NCI-H510A (cell line): ENCODE measurements at regions not wholly inside any gene's neighbourhood (a gene's known extent, or its start where the extent isn't known, plus 50 kb on each side); places are given as distances from the start of the nearest gene placed in this dataset.

Experiments
- DNase-seq: peaks from one replicate; lab custom pipeline; 2025; lab: John Stamatoyannopoulos, UW

GRCh38 chrX:40485102-40485826 is 95.5 kb upstream of the ATP6AP2 start:
- DNase-seq: no peak

DNA sequence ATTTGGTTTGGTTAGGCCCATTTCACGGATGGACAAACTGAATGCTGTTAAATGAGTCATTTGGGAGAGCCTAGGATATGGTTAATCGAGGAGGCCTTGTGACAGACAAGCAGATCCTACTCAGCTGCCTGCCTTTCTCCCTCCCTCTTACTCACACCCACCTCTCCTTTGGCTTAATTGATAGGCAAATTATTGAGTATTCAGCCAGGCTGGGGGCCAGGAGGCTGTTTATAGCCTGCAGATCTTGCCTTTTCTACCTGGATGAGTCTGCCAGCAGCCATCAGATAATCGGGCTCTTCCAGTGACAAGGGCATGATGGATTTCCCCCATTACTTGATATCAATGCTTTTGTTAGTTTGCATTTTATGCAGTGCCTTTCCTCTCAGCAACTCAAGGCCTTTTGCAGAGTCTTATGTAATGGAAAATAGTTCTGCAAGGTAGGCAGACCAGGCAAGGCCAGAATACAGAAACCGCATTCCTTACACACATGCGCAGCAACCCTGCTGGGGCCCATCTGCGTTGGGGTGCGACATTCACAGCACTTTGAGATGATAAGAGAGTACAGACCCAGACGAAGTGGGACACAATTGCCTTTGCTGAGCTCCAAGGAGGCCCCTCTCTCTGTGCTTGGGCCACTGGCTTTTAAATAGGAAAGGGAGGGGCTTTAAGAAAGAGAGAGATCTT is 96.2 kb upstream of the ATP6AP2 start:
- DNase-seq: no peak

DNA sequence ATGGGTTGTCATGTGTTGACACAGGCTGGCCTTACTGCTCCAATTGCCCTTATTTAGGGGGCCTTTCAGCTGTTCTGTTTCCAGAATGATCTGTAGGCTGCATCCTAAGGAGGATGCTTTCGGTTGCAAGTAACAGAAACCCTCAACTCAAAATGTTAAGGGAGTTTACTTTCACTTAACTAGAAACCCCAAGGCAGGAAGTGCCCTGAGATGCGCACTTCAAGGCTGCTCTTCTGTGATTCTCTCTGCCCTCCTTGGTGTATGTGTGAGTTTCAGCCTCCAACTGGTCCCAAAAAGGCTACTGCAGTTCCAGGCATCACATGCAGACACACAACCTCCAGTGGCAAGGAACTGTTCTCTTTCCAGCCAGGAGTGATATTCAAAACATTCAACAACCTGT is 97.3 kb upstream of the ATP6AP2 start:
- DNase-seq: no peak

- no peak for DNase-seq
Observed at GRCh38 chrX:40479777-40480318, 100.9 kb upstream of the ATP6AP2 start.

GRCh38 chrX:40478474-40479065 is 102.2 kb upstream of the ATP6AP2 start:
- DNase-seq: no peak

DNA sequence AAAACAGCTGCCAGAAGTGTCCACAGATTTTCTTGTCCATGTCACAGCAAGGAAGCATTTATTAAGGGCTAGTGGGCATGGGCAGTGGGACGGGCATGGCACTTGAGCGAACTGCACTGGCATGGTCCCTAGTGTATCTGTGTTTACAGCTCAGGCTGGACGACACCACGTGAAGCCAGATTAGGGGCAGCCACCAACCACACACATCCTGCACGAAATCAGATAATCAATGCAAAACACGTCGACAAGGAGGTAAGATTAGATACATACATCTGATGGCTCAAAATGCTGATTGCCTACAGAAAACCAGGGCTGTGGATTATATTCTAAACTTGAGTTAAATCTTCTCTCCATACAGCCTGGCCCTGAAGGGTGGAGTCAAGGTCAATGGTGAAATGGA is 103.8 kb upstream of the ATP6AP2 start:
- DNase-seq: no peak

- DNase-seq: no peak
Observed at GRCh38 chrX:40474645-40475044, 106.1 kb upstream of the ATP6AP2 start.

DNA sequence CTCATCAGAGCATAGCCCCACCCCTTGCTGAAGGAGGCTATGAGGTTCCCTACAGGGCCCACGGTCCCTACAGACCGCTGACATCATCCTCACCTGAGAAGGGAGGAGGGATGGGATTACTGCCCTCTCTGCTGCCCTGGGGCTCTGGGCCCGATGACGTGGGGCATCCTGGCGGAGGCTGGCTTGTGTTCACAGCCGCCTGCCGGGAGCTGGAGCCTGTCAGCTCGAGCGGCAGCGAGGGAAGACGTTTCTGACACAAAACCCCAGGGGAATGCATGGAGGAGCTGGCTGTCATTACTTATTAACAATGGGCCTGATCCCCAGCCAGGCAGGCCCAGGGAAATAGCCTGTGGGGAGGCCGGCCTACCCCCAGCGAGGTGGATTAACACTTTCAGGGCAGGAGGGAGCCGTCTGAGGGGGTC is 106.6 kb upstream of the ATP6AP2 start:
- DNase-seq: peak; percentile 69

DNA sequence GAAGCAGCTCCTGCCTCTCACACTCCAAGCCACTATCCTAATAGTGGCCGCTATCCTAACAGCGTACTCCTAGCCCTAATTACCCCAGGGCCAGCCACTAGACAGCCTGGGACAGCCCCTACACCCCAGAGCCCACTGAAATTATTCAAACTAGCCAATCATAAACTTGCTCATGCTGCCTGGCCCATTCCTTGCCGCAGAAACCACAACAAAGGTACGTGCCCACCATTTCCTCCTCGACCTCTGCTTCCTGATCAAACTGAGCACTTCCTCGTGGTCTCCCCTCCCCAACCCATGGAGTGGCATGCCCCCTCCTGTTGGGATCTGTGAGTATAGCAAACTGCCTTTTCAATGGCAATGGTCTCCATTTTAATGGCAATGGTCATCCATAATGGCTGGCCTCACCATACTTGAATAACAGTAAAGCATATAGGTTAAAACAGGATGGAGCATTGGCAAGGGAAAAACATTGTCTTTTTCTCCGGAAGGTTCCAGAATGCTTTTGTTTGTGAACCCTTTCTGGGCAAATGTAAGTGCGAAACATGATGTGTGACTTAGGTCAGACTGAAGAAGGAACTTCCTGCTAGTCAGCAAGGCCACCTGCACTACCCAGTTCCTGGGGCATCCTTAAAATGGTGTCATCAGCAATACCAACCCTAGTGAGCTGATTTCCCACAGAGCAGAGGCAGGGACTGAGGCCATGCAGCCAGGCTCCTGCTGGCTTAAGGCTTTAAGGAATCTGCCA is 107.1 kb upstream of the ATP6AP2 start:
- no peak for DNase-seq

GRCh38 chrX:40471965-40472648 is 108.7 kb upstream of the ATP6AP2 start:
- DNase-seq: peak; percentile 67

DNA sequence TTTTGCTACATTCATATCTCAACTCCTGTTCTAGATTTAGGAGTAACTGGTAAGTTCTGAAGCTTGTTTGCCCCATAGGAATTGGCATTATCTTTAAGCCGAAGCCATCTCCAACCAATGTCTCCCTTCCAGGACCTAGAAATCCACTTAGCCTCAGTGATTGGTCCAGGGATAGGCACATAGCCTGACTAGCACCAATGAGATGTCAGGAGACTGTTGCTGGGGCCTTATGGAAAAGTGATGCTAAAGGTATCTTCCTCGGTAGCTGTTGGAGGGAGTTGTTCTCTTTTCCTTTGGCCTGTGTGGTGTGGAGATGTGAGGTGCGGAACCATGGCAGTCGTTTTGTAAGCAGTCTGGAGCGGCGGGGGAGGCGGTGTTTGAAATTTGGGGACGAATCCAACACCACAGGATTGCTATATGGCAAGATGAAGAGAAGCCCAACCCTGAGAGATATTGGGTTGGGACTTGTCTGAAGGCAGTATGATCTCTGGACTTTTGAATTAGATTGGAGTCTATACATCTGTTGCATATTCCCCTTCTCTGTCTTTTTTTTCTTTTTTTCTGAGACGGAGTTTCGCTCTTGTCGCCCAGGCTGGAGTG is 109.8 kb upstream of the ATP6AP2 start:
- DNase-seq: no peak

DNA sequence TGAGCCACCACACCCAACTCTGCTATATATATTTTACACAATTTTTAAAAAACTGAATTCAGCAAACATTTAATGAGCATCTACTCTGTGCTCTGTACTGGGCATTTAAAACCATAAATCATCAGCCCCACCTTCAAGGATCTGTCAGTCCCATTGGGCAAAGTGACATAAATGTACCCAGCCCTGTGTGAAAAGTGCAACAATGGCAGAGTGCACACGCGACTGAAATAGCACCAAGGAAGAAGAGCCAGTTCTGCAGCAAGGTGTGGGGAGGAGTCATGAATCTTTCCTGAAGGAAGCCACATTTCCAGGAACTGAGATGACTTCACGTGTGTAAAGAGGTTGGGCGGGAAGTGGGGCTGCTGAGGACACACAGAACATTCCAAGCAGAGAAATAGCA is 111.5 kb upstream of the ATP6AP2 start:
- DNase-seq: no peak

DNA sequence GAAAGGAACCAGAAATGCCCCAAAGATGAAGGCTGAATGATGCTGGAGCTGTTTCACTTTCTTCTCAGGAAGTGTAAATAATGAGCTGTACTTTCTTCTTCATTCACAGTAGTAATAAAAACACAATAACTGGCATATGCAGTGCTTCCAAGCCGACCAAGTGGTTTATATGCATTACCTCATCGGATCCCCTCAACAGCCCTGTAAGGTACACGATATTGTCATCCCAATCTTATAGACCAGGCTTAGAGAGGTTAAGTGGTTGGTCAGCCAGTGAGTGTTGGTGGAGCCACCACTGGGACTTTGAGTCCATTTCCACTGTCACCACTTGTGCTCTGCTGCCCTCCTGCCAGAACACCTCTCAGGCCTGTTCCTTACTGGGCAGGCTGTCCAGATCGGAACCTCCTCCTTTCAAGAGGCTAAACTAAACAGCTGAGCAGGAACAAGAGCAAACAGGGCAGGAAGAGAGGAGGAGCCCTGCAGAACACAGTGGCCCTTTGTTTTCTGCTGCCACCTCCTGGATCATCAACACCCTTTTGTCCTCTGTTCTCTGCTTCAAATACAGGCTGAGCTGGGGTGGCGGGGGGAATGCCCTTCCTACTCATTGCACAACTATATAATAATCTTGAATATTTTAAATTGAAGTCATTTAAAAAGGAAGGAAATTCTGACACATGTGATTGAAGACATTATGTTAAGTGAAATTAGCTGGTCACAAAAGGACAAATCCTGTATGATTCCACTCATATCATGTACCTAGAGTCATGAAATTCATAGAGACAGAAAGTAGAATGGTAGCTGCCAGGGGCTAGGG is 112.5 kb upstream of the ATP6AP2 start:
- peak; percentile 57 for DNase-seq

- no peak for DNase-seq
Observed at GRCh38 chrX:40467454-40467853, 113.3 kb upstream of the ATP6AP2 start.

DNA sequence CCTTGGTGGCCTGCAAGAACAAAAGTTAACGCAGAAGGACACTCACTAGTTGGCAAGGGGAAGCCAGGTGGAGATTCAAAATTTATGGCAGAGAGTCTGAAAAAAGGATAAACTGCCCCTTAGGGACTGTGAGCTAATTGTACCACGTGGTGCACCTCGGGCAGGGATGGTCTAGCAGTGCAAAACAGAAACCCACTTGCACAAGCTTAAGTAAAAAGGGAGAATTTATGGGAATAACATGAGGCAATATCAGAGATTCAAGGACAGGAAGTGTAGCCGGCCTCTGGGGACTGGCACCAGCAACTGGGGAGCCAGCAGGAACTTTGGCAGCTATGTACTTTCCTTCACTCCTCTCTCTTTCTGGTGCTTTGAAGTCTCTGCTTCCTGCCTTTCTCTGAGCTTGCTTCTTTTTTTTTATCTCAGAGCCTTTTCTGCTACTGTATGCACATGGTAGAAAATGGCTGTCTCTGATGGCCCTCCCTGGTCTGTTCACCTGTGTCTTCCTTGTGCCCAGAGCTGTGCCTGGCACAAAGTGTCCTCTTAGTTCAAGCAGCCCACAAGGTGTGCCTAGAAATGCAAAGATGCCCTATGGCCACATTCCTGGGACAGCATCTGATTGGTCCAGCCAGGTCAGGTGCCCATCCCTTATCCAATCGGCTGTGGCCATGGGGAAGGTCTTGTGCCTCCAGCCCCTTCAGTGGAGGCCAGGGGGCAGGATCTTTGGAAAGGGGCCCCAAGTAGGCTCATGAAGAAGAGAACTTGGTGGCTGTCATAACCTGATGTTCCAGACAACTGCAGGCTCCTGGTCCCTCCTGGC is 114.8 kb upstream of the ATP6AP2 start:
- DNase-seq: no peak

DNA sequence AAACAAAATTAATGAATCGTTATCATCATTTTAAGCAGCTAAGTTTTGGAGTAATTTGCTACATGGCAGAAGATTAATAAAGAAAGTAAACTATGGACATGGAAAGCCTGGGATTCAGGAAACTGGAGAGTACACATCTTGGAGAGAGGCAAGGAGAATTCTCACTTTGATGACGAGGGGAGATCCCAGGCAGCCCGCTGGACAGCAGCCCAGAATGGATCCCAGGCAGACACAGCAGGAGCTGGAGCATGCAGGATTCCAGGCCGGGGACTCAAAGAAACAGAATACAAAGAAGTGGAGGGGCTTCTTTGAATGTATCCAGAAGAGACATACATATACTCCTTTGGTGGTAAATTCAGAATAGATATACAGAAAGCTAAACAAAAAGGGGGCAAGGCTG is 118.0 kb upstream of the ATP6AP2 start:
- DNase-seq: no peak

GRCh38 chrX:40460926-40461325 is 119.8 kb upstream of the ATP6AP2 start:
- no peak for DNase-seq

DNA sequence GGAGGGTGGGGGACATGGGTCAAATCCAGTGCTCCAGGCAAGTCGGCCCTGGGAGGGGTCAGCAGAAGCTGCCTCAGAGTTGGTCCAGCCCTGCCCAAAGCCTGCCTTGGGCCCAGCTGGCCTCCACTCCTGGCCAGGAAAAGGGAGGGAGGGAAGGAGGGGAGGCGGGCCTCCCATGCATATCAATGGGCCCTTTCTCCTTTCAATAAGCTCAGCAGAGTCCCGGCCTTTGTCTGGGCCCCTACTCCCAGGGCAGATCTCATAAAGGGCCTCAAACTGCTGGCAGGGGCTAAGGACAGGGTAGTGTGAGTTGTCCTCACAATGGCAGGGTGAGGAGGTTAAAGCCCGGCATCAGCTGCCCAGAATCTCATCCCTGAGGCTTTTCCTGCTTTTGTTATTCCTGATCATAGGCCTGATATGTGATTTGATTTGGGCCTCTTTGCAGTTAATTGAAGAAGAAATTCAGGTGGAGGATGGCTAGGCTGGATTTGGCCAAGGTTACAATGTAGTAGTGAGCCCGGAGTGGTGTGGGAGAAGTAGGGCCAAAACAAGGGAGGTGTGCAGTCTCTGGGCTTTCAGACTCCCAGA is 121.1 kb upstream of the ATP6AP2 start:
- DNase-seq: no peak

DNA sequence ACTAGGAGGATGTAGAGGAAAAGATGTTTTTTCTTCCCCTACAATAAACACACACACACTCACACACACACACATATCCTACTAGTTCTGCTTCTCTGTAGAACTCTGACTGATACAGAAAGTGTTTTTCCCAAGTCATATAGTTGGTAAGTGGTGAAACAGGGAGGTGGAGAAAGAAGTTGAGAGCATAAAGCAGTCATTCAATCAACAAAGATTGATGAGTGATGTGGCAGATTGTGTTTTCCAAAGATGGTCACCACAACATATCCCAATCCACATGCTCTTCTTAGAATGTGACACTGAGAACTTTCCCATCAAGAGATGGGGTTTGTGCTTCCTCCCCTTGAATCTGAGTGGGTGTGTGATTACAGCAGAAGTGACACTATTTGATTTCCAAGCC is 123.4 kb upstream of the ATP6AP2 start:
- no peak for DNase-seq
